AG04450 (cell line): ENCODE measurements at regions not wholly inside any gene's neighbourhood (a gene's known extent, or its start where the extent isn't known, plus 50 kb on each side); places are given as distances from the start of the nearest gene placed in this dataset.

Source experiments
- CTCF ChIA-PET: fragments of 300-600, 350-600 bp; formaldehyde crosslinking; extraction: SDS; loops from one replicate; lab custom pipeline; 2022; ENCODE audit warnings: antibody characterized with exemption, inconsistent platforms; lab: Charles Lee
- POLR2A ChIA-PET: fragments of 350-600 bp; formaldehyde crosslinking; extraction: SDS; loops from one replicate; lab custom pipeline; 2021; ENCODE audit warnings: antibody characterized with exemption, inconsistent platforms; lab: Yijun Ruan, JAX
- DNase-seq: peaks from one replicate; pipeline ENCODE4 v3.0.0-alpha.2; 2011; ENCODE audit warnings: low read depth, low spot score
- H3K27ac ChIP-seq: one replicate; pipeline ENCODE4 v1.5.1; 2012; ENCODE audit warnings: low read depth, low read length, control low read depth
- H3K27me3 ChIP-seq: one replicate; pipeline ENCODE4 v1.6.0; 2012; ENCODE audit warnings: low read length; ENCODE audit not compliant: control insufficient read depth, insufficient read depth
- H3K4me3 ChIP-seq: 2 replicates; pipeline ENCODE4 v1.5.1; 2011; ENCODE audit warnings: mild to moderate bottlenecking, low read depth, low read length, control low read depth
- H3K9me3 ChIP-seq: 2 replicates; pipeline ENCODE4 v1.5.1; 2012; ENCODE audit warnings: low read length; ENCODE audit not compliant: control insufficient read depth, insufficient read depth
- TF ChIP-seq, protein P1 (sequence below): IDR thresholded peaks from 2 replicates; pipeline ENCODE4 v1.5.1; 2011; ENCODE audit warnings: low read depth, low read length, control low read depth, inconsistent platforms

DNA sequence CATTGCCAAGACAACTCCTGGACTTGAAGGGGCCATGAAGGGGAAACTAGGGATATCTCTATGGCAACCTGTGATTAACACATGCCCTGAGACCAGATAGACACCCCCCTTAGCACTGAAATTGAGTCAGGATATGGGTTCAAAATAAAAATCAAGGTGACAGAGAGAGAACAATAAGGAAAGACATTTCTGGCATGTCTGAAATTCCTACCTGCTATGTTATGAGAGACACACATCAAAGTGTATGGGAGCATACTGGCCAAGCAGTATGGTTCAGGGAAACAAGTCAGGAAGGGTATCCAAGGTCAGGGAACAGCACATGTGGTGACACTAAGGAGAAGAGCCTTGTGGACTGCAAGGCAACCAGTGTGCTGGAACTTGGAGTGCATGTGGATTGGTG, 388.7 kb downstream of the SHQ1 start:
- TF ChIP-seq, protein P1, sequence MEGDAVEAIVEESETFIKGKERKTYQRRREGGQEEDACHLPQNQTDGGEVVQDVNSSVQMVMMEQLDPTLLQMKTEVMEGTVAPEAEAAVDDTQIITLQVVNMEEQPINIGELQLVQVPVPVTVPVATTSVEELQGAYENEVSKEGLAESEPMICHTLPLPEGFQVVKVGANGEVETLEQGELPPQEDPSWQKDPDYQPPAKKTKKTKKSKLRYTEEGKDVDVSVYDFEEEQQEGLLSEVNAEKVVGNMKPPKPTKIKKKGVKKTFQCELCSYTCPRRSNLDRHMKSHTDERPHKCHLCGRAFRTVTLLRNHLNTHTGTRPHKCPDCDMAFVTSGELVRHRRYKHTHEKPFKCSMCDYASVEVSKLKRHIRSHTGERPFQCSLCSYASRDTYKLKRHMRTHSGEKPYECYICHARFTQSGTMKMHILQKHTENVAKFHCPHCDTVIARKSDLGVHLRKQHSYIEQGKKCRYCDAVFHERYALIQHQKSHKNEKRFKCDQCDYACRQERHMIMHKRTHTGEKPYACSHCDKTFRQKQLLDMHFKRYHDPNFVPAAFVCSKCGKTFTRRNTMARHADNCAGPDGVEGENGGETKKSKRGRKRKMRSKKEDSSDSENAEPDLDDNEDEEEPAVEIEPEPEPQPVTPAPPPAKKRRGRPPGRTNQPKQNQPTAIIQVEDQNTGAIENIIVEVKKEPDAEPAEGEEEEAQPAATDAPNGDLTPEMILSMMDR, result no peak
- peaks cover 44% of the 10 kb centered on the region for H3K27me3 ChIP-seq
- ChIA-PET POLR2A (no interaction called here), CTCF (no interaction called here)
- no peaks in the 10 kb centered on the region for H3K9me3 ChIP-seq
- H3K27ac ChIP-seq, result no peak overlapping the region
- no peak overlapping the region for H3K4me3 ChIP-seq
- DNase-seq, result no peak

- POLR2A ChIA-PET, result no interaction called here
- H3K4me3 ChIP-seq, result no peak overlapping the region
- no peak overlapping the region for H3K27ac ChIP-seq
- TF ChIP-seq, protein P1, result no peak
- no peak for DNase-seq
- H3K27me3 ChIP-seq, result peaks cover 40% of the 10 kb centered on the region
- H3K9me3 ChIP-seq, result no peaks in the 10 kb centered on the region
- CTCF ChIA-PET, result no interaction called here
Measured at GRCh38 chr3:72458375-72458774, 389.9 kb downstream of the SHQ1 start.

- no peak for DNase-seq
- POLR2A ChIA-PET, result no interaction called here
- CTCF ChIA-PET, result no interaction called here
- H3K27me3 ChIP-seq, result peaks cover 36% of the 10 kb centered on the region
- H3K4me3 ChIP-seq, result no peak overlapping the region
- no peak overlapping the region for H3K27ac ChIP-seq
- no peaks in the 10 kb centered on the region for H3K9me3 ChIP-seq
- TF ChIP-seq, protein P1, result no peak
Measured at GRCh38 chr3:72454441-72454840, 393.8 kb downstream of the SHQ1 start.

GRCh38 chr3:72453706-72454105, 394.5 kb downstream of the SHQ1 start:
- H3K9me3 ChIP-seq, result no peaks in the 10 kb centered on the region
- peaks cover 34% of the 10 kb centered on the region for H3K27me3 ChIP-seq
- H3K27ac ChIP-seq, result no peak overlapping the region
- TF ChIP-seq, protein P1, result no peak
- H3K4me3 ChIP-seq, result no peak overlapping the region
- POLR2A ChIA-PET, result no interaction called here
- CTCF ChIA-PET, result no interaction called here
- DNase-seq, result no peak

GRCh38 chr3:72452745-72453144, 395.5 kb downstream of the SHQ1 start:
- H3K9me3 ChIP-seq, result no peaks in the 10 kb centered on the region
- H3K4me3 ChIP-seq, result no peak overlapping the region
- peaks cover 34% of the 10 kb centered on the region for H3K27me3 ChIP-seq
- ChIA-PET CTCF (no interaction called here), POLR2A (no interaction called here)
- TF ChIP-seq, protein P1, result no peak
- DNase-seq, result no peak
- H3K27ac ChIP-seq, result no peak overlapping the region
